ENCODE measurements at regions not wholly inside any gene's neighbourhood (a gene's known extent, or its start where the extent isn't known, plus 50 kb on each side); places are given as distances from the start of the nearest gene placed in this dataset.
"Not testable (repeated sequence)": the region's sequence is repeated elsewhere in the genome, so short reads cannot be mapped to it uniquely, and the experiment has no call there.

DNA sequence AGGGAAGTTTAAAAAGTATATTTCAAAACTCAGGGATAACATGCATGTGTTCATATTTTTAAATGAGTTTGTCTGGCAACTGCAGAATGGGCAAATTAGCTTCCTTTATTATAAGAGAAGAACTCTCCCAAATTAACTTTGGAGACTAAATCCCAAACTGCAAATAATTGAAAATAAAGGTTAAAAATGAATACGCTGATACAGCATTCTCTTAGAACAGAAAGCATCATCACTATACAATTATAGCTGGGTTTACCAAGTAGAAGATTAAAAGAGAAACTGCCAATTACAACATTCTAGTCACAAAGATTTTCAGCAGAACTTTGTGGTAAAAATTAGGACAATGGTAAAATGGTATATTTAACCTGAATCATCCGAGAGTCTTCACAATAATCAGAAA, 73.3 kb downstream of the OLFM4 start:
- DNase-seq, result no peak

DNA sequence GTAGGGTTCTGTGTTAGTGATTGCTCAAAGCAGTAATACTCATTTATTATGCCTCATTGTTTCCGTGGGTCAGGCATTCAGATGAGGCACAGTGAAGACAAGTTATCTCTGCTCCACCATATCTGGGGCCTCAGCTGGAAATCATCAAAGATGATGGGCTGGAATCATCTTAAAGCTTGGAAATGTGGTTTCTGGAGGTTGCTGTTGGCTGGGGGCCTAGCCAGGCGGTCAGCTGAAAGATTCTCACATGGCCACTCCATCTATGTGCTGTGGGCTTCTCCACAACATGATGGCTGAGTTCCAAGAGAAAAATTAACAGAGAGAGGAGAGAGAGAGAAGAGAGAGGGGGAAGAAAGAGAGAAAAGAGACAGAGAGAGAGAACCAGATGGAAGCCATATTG, 75.5 kb downstream of the OLFM4 start:
- DNase-seq, result no peak

DNA sequence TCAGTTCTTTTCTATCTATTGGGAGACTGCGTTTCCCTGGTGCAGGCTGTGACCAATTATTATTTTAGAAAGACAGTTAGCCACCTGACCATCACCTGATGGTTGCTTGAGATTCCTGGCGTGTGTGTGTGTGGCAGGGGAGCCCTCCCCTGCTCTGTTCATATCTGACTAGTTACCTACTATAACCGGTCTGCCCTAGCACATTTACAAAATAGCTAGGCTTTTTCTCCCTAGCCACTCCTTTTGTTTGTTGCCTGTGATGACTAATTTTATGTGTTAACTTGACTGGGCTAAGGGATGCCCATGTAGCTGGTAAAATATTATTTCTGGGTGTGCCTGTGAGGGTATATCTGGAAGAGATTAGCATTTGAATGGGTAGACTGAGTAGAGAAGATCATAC, 76.9 kb downstream of the OLFM4 start:
- DNase-seq, result no peak

GRCh38 chr13:53105890-53106289, 77.3 kb downstream of the OLFM4 start:
- DNase-seq, result no peak

DNA sequence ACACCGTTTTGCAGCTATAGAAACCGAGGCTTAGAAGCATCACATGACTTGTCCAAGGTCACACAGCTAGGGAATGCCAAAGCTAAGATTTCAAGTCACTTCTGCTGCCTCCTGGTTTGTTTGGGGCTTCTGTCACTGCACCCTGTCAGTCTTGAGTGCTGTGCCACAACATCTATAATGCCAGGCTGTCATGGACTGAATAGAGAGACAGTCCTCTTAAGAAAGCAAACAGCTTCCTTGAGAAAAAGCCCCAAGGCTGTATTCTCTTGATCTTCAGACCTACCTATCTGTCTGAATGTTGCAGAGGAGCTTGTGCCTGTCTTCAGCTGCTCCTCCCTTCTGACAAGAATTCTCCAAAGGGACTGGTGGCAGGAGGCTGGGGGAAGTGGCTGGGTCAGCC, 81.6 kb downstream of the OLFM4 start:
- DNase-seq, result no peak

DNA sequence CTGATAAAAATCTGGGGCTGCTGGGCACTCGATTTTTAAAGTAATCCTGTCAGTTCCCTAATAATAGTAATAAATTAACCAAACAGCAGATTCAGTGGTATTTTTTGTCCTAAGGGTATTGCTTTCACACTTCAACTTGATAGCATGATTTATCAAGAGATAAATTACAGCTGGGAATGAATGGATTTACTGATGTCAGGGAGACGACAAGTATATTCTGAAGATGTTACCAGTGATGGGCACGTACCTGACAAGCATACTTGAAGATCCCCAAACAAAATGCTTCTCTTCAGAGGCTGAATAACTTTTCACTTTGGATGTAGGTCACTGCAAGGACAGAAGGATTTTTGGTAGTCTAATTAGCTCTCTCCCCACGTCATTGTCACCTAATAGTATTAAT, 82.0 kb downstream of the OLFM4 start:
- no peak for DNase-seq

- no peak for DNase-seq
Observed at GRCh38 chr13:53112522-53112921, 83.9 kb downstream of the OLFM4 start.

GRCh38 chr13:53117048-53117447, 88.4 kb downstream of the OLFM4 start:
- DNase-seq, result not testable (repeated sequence)

DNA sequence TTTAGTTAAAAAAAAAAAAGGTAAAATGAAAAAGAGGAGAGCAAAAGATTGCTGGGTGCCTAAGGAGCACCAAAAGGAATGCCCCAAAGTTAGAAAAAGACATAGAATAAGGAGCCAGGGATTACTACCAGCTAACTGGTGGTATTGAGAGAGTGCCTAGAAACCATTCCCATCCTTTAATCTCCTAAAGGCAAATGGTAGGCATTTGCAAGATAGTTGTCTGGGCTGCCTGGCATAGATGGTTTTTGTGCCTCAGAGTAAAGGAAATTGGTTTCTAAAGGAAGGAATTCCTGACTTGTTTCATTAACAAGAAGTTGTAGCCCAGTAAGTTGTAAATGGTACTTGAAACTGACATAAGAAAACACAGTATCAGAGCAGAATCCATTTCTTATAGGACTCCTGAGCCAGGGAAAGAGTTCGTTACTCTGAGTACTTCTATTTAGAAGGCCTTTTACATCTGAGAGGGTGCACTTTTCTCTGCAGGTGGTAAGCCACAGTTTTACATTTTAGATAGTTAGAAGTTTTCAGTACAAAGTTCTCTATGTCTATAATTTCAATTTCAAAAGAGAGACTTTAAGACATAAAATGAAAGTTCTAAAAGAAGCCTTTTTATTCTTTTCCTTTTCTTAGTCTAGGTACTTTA, 92.6 kb downstream of the OLFM4 start:
- no peak for DNase-seq

- no peak for DNase-seq
Observed at GRCh38 chr13:53121919-53122318, 93.3 kb downstream of the OLFM4 start.

GRCh38 chr13:53123536-53123935, 94.9 kb downstream of the OLFM4 start:
- DNase-seq, result no peak

DNA sequence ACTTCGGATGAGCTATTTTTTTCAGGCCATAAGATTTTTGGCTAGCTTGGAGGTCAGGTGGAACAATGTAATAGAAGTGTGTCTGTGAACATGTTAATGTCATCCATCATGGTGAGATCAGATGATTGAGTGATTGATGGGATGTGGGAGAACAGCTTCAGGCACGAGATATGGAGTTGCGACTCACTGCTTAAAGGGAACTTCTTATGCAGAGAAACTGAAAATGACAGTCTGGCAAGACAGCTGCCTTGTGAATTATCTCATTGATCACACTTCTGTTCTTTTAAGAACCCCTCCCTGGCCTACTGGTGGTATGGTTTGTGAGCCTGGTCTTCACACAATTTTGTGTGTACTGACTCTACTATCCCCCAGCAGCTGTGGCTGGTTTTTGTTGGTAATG, 96.0 kb downstream of the OLFM4 start:
- DNase-seq, result no peak

DNA sequence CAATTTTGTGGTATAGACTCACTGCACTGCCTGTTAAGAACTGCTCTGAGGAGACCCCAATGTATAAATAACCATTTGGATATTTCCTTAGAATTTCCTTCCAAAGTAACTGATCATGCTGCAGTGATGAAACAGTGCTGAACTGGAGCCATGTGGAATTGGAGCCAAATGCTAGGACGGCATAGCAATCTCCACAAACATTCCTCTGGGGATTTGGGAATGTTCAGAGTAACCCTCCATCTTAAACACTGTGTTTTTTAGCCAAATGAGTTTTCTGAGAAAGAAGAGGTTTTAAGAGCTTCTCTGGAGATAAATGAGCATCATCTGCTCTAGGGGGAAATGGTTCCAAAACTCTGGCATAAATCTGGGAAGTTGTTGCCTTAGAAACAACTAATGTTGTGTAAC, 98.2 kb downstream of the OLFM4 start:
- DNase-seq, result no peak

DNA sequence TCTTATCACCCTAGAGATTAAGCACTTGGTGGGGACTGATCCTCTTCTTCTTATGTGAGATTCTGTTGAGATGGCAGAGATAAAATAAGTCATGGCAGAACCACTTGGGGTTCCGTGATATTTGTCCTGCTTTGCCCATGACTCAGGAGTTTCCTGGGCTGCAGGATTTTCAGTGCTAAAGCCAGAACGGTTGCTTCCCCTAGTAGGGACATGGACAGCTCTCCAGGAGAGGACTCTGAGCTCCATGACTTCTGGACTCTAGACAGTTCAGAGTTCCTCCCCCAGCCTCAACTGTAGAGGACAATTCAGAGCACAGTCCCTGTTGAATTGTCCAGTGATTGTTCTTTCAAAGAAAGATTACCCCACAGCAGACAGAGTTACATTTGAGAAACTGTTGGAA, 98.8 kb downstream of the OLFM4 start:
- DNase-seq, result no peak

DNA sequence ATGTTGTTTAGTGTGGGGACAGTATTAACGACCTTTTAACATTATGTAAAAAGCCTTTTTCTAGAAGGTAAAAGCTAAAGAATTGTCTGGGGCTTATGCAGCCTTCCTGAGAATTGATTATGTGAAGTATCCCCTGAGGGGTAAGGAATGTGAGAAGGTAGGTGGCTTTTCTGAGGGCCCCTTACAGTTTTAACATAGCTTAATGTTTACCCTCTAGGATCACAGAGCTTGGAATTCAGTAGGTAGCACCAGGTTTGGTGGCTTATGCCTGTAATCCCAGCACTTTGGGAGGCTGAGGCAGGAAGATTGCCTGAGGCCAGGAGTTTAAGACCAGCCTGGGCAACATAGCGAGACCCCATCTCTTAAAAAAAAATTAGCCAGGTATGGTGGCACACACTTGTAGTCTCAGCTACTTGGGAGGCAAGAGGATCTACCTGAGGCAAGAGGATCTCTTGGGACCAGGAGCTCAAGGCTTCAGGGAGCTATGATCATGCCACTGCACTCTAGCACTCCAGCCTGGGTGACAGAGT, 101.3 kb downstream of the OLFM4 start:
- no peak for DNase-seq

DNA sequence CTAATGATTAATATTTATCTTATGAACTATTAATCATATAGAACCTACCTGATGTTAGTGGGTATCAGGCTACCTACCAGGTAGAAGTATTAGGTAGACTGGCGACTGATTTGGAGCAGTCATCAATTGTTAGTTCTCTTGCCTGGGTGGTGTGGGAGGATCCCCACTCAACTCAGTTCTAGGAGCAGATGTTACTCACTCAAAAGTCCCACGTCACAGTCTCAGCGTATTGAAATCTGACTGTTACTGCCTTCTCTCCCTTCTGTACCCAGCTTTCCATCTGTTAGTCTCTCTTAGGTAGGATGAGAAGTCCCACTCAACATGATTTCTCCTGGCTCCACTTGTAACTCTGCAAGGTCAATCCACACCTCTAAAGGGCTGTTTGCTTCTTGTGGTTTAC, 102.7 kb downstream of the OLFM4 start:
- DNase-seq, result no peak

DNA sequence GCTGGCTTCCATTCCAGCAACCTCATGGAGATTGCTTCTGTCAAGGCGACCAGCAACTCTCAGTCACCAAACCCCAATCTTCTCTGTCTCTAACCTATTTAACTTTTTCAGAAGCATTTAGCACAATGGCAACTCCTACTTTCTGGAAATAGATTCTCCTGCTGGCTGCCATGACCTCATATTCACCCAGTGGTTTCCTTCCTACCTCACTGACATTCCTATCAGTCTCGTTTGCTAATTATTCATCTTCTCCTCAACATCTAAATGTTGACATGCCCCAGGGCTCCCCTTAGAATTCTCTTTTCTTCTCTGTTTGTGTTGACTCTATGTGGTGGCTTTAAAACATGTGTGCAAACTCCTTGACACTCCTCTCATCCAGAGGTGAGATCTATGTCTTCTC, 106.7 kb downstream of the OLFM4 start:
- no peak for DNase-seq

DNA sequence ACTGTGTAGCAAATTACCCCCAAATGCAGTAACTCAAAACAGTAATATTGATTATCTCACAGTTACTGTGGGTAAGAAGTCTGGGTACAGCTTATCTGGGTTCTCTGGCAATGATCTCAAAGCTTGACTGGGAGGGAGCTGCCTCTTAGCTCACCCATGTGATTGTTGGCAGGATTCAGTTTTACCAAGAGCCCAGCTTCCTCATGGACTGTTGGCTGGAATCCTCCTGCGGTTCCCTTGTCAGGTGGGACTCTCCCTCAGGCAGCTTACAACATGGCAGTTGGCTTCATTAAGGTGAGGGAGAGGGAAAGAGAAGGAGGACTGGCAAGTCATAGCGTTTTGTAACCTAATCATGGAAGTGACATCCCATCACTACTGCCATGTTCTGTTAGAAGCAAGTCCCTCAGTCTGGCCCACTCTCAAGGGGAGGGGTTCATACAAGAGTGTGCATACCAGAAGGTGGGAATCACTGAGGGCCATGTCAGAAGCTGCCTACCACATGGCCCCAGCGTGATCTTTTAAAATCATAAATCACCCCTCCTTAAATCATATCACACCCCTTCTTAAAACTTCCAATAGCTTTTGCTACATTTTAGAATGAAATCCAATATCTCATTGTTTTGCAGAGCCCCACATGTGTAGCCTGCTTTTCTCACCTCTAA, 108.1 kb downstream of the OLFM4 start:
- DNase-seq, result no peak

DNA sequence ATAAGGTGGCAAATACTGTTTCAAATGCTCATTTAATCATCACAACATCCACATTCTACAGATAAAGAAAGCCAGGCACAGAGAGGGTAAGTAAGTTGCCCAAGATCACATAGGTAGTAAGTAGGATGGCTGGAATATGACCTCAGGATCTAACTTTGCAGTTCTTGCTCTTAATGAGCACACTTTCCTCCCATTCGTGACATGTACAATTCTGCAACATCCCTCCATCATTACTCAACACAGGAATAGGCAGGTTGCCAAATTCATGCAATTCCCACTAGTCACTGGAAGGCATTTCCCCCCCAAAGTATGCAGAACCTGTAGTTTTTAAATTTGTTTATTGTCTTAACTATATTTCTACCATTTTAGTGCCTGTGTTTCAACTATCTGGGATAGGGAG, 109.2 kb downstream of the OLFM4 start:
- DNase-seq, result no peak

DNA sequence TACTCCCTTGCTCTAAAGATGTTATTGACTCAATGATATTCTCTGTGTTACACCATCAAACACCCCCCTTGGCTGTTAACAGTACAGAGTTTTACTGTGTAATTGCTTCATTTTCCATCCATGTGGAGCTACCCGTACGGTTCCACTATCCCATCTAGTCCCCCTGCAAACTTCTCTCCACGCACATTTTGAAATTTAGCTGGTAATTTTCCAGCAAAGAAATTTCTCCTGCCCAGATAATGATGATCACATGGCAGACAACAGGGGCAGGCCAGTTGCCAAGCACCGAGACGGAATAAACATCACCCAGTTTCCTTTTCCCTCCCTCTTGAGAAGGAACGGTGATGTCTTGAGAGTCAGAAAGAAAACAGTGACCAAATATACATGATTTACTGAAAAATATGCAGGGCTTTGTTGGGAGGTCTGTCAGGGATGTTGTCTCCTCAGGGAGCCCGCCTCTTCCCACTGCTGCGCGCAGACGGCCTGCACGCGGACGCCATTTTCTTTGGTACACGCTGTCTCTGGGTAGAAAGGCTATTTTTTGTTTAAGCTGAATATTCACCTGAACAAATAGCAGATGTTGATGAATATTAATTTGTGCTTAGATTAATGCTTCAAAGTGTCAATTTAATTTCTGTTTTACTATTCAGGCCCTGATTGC, 109.9 kb downstream of the OLFM4 start:
- DNase-seq, result no peak

GRCh38 chr13:53141336-53141735, 112.7 kb downstream of the OLFM4 start:
- DNase-seq, result no peak

- DNase-seq, result no peak
Observed at GRCh38 chr13:53142306-53142705, 113.7 kb downstream of the OLFM4 start.

DNA sequence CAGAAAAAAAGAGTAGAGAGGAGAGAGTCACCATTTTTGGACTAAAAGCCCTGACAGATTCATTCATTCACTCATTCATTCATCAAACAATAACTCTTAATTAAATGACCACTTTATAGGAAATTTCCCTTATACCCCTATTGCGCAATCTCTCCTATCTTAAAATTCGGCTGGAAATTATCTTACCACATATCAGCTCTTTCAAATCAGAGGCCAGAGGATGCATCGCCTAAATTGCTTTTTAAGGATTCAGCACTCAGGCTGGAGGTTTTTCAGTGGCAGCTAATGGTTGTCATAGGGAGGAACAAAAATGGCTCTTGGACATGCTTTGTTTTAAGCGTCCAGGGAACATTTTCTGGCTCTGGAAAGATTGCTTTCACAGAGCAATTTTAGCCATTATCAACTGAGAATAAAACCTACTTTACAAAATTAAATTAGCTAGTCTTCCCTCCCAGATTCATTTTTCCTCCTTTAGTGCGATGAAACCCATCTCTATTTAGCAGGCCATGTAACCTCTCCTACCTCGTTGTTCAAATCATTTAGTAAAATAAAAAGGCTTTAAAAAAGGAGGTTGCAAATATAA, 115.2 kb downstream of the OLFM4 start:
- no peak for DNase-seq

GRCh38 chr13:53144826-53145225, 116.2 kb downstream of the OLFM4 start:
- no peak for DNase-seq
